H9 (cell line): ENCODE measurements at regions not wholly inside any gene's neighbourhood (a gene's known extent, or its start where the extent isn't known, plus 50 kb on each side); places are given as distances from the start of the nearest gene placed in this dataset.

ENCODE experiments used
- DNase-seq: peaks from one replicate; pipeline ENCODE4 v3.0.0-alpha.2; 2017
- H2AFZ ChIP-seq: one replicate; pipeline ENCODE4 v1.6.1; 2013; ENCODE audit warnings: mild to moderate bottlenecking, low read length, control low read depth, moderate library complexity
- H2AK5ac ChIP-seq: 2 replicates; pipeline ENCODE4 v1.6.1; 2013; ENCODE audit warnings: low read length, control low read depth, mixed read lengths; ENCODE audit not compliant: insufficient read length
- H2BK120ac ChIP-seq: one replicate; pipeline ENCODE4 v1.6.1; 2013; ENCODE audit warnings: low read depth, mild to moderate bottlenecking, low read length, control low read depth, inconsistent platforms; ENCODE audit not compliant: poor library complexity, severe bottlenecking
- H2BK12ac ChIP-seq: 2 replicates; pipeline ENCODE4 v1.6.1; 2013; ENCODE audit warnings: low read length, control low read depth, mixed read lengths, low read depth; ENCODE audit not compliant: insufficient read length
- H2BK15ac ChIP-seq: 2 replicates; pipeline ENCODE4 v1.6.1; 2013; ENCODE audit warnings: low read depth, low read length, control low read depth
- H2BK20ac ChIP-seq: one replicate; pipeline ENCODE4 v1.6.1; 2013; ENCODE audit warnings: low read depth, mild to moderate bottlenecking, low read length, control low read depth, inconsistent platforms; ENCODE audit not compliant: poor library complexity, severe bottlenecking
- H2BK5ac ChIP-seq: 2 replicates; pipeline ENCODE4 v1.6.1; 2013; ENCODE audit warnings: low read length, control low read depth, mixed read lengths; ENCODE audit not compliant: insufficient read length
- H3K14ac ChIP-seq: 2 replicates; pipeline ENCODE4 v1.6.1; 2013; ENCODE audit warnings: low read length, control low read depth; ENCODE audit not compliant: insufficient read depth
- H3K18ac ChIP-seq: 2 replicates; pipeline ENCODE4 v1.6.1; 2013; ENCODE audit warnings: low read depth, mild to moderate bottlenecking, mixed read lengths, low read length, control low read depth; ENCODE audit not compliant: insufficient read length
- H3K23ac ChIP-seq: 2 replicates; pipeline ENCODE4 v1.6.1; 2013; ENCODE audit warnings: low read length, control low read depth, mixed read lengths, low read depth; ENCODE audit not compliant: insufficient read length
- H3K23me2 ChIP-seq: 2 replicates; pipeline ENCODE4 v1.6.1; 2013; ENCODE audit warnings: low read depth, mild to moderate bottlenecking, mixed read lengths, low read length, control low read depth; ENCODE audit not compliant: insufficient read length, poor library complexity, severe bottlenecking
- H3K27ac ChIP-seq: 2 replicates; pipeline ENCODE4 v1.5.1; 2013; ENCODE audit warnings: low read length, control low read depth, mixed read lengths, low read depth; ENCODE audit not compliant: insufficient read length
- H3K27me3 ChIP-seq: 2 replicates; pipeline ENCODE4 v1.6.1; 2013; ENCODE audit warnings: low read length, control low read depth, inconsistent platforms; ENCODE audit not compliant: insufficient read depth
- H3K4ac ChIP-seq: 2 replicates; pipeline ENCODE4 v1.6.1; 2013; ENCODE audit warnings: low read depth, mild to moderate bottlenecking, control low read depth, inconsistent platforms, low read length, moderate library complexity
- H3K4me1 ChIP-seq: 2 replicates; pipeline ENCODE4 v1.6.1; 2013; ENCODE audit warnings: low read length, control low read depth, inconsistent platforms; ENCODE audit not compliant: insufficient read depth
- H3K4me2 ChIP-seq: 2 replicates; pipeline ENCODE4 v1.6.1; 2013; ENCODE audit warnings: low read length, control low read depth, mixed read lengths; ENCODE audit not compliant: insufficient read length, insufficient read depth
- H3K56ac ChIP-seq: 2 replicates; pipeline ENCODE4 v1.6.1; 2013; ENCODE audit warnings: low read depth, mild to moderate bottlenecking, mixed read lengths, low read length, control low read depth; ENCODE audit not compliant: insufficient read length
- H3K79me1 ChIP-seq: 2 replicates; pipeline ENCODE4 v1.6.1; 2013; ENCODE audit warnings: low read depth, mild to moderate bottlenecking, moderate library complexity, low read length, control low read depth, inconsistent platforms; ENCODE audit not compliant: insufficient read depth, poor library complexity, severe bottlenecking
- H3K79me2 ChIP-seq: 2 replicates; pipeline ENCODE4 v1.6.1; 2013; ENCODE audit warnings: low read length, control low read depth, inconsistent platforms; ENCODE audit not compliant: insufficient read depth
- H3K9ac ChIP-seq: 2 replicates; pipeline ENCODE4 v1.6.1; 2013; ENCODE audit warnings: low read length, control low read depth, mixed read lengths; ENCODE audit not compliant: insufficient read length; ENCODE audit errors: extremely low read depth
- H3K9me3 ChIP-seq: one replicate; pipeline ENCODE4 v1.6.1; 2013; ENCODE audit warnings: low read depth, low read length, inconsistent platforms; ENCODE audit not compliant: control insufficient read depth
- H3T11ph ChIP-seq: one replicate; pipeline ENCODE4 v1.6.1; 2013; ENCODE audit warnings: mild to moderate bottlenecking, low read length, control low read depth, inconsistent platforms
- H4K20me1 ChIP-seq: one replicate; pipeline ENCODE4 v1.6.1; 2013; ENCODE audit not compliant: control insufficient read depth, insufficient read length, insufficient read depth
- H4K5ac ChIP-seq: 2 replicates; pipeline ENCODE4 v1.6.1; 2013; ENCODE audit warnings: low read depth, mild to moderate bottlenecking, mixed read lengths, low read length, control low read depth; ENCODE audit not compliant: insufficient read length
- H4K8ac ChIP-seq: replicated peaks from 2 replicates; pipeline ENCODE4 v1.6.1; 2013; ENCODE audit warnings: low read length, control low read depth, mixed read lengths, low read depth; ENCODE audit not compliant: insufficient read length
- H4K91ac ChIP-seq: 2 replicates; pipeline ENCODE4 v1.6.1; 2013; ENCODE audit warnings: low read depth, mild to moderate bottlenecking, moderate library complexity, mixed read lengths, low read length, control low read depth; ENCODE audit not compliant: insufficient read length
- H3K27ac Mint-ChIP-seq, 3 experiments: 2 replicates in 2 of 3; 3 replicates in 1 of 3; pipeline ENCODE4 v1.8.0; 2020 to 2021; ENCODE audit warnings: mixed read lengths in 3 of 3, mild to moderate bottlenecking in 1 of 3, moderate library complexity in 1 of 3
- H3K27me3 Mint-ChIP-seq: 2 replicates; pipeline ENCODE4 v1.8.0; 2021; ENCODE audit warnings: low read depth, mild to moderate bottlenecking, moderate library complexity, mixed read lengths
- H3K36me3 Mint-ChIP-seq, 3 experiments: 2 replicates in 2 of 3; 3 replicates in 1 of 3; pipeline ENCODE4 v1.8.0; 2020 to 2021; ENCODE audit warnings: low read depth in 3 of 3, mixed read lengths in 3 of 3; ENCODE audit not compliant: insufficient read depth in 1 of 3
- H3K4me1 Mint-ChIP-seq, 2 experiments: 2 replicates each; pipeline ENCODE4 v1.8.0; 2020; ENCODE audit warnings: mixed read lengths in 2 of 2
- H3K4me3 Mint-ChIP-seq, 2 experiments: 2 replicates in 1 of 2; 3 replicates in 1 of 2; pipeline ENCODE4 v1.8.0; 2020 to 2021; ENCODE audit warnings: mild to moderate bottlenecking in 2 of 2, mixed read lengths in 2 of 2, moderate library complexity in 1 of 2
- H3K9me3 Mint-ChIP-seq, 2 experiments: 2 replicates in 1 of 2; 3 replicates in 1 of 2; pipeline ENCODE4 v1.8.0; 2020; ENCODE audit warnings: mild to moderate bottlenecking in 2 of 2, mixed read lengths in 2 of 2, moderate library complexity in 1 of 2
- TF ChIP-seq, protein P1 (sequence below): fragments of 200-600 bp; sonication (generic); conservative IDR thresholded peaks from 3 replicates; pipeline ENCODE4 v1.8.0; 2021; ENCODE audit warnings: antibody characterized with exemption, mild to moderate bottlenecking

DNA sequence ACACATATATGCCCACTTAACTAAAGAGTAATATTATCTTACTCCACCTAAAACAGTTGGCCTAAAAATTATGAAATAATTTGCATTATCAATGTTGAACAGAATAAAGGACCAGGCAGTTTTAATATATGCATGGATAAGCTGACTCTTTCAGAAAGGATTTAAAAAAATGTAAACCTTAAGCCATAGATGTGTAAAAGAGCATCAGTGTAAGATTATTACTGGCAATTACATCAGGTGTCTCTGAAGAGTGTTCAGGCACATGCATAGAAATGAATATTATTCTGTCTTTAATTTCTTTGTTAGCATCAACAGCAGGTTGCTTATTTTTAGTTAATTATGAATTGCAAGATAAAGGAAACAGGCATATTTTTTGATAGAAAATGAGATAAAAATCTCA is 1353.8 kb downstream of the C4orf33 start:
- no peaks in the 10 kb centered on the region for H3K9me3 ChIP-seq
- H3K23me2 ChIP-seq, result no peaks in the 10 kb centered on the region
- H4K5ac ChIP-seq, result no peak overlapping the region
- peaks cover 0 to 4% of the 10 kb centered on the region in 2 experiments; a peak in 2 of 4 replicates for H3K4me1 Mint-ChIP-seq
- H3K79me2 ChIP-seq, result no peaks in the 10 kb centered on the region
- H3K36me3 Mint-ChIP-seq, result peaks cover 0 to 22% (median 2%) of the 10 kb centered on the region in 3 experiments; a peak in 4 of 7 replicates
- H2AFZ ChIP-seq, result no peak overlapping the region
- H2BK5ac ChIP-seq, result no peak overlapping the region
- no peak overlapping the region for H2AK5ac ChIP-seq
- no peak overlapping the region for H3K18ac ChIP-seq
- TF ChIP-seq, protein P1, sequence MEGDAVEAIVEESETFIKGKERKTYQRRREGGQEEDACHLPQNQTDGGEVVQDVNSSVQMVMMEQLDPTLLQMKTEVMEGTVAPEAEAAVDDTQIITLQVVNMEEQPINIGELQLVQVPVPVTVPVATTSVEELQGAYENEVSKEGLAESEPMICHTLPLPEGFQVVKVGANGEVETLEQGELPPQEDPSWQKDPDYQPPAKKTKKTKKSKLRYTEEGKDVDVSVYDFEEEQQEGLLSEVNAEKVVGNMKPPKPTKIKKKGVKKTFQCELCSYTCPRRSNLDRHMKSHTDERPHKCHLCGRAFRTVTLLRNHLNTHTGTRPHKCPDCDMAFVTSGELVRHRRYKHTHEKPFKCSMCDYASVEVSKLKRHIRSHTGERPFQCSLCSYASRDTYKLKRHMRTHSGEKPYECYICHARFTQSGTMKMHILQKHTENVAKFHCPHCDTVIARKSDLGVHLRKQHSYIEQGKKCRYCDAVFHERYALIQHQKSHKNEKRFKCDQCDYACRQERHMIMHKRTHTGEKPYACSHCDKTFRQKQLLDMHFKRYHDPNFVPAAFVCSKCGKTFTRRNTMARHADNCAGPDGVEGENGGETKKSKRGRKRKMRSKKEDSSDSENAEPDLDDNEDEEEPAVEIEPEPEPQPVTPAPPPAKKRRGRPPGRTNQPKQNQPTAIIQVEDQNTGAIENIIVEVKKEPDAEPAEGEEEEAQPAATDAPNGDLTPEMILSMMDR, result no peak
- H3K27me3 ChIP-seq, result no peaks in the 10 kb centered on the region
- H3K27ac ChIP-seq, result no peak overlapping the region
- H3K79me1 ChIP-seq, result no peaks in the 10 kb centered on the region
- H3K27ac Mint-ChIP-seq, result no peak overlapping the region
- H2BK120ac ChIP-seq, result no peak overlapping the region
- H3K4me1 ChIP-seq, result no peaks in the 10 kb centered on the region
- no peaks in the 10 kb centered on the region for H4K20me1 ChIP-seq
- no peaks in the 10 kb centered on the region for H3K27me3 Mint-ChIP-seq
- no peak overlapping the region for H3T11ph ChIP-seq
- no peak overlapping the region for H2BK12ac ChIP-seq
- no peak overlapping the region for H2BK15ac ChIP-seq
- no peak for DNase-seq
- H3K23ac ChIP-seq, result no peak overlapping the region
- H3K4ac ChIP-seq, result no peak overlapping the region
- H3K4me2 ChIP-seq, result no peak overlapping the region
- no peak overlapping the region for H3K9ac ChIP-seq
- H3K14ac ChIP-seq, result no peak overlapping the region
- no peak overlapping the region for H3K56ac ChIP-seq
- H4K8ac ChIP-seq, result no peak overlapping the region
- no peak overlapping the region for H2BK20ac ChIP-seq
- H3K9me3 Mint-ChIP-seq, result peaks cover 16 to 21% of the 10 kb centered on the region in 2 experiments
- H4K91ac ChIP-seq, result no peak overlapping the region
- no peak overlapping the region for H3K4me3 Mint-ChIP-seq
